Breast epithelium (tissue), 3 donors: ENCODE measurements at regions not wholly inside any gene's neighbourhood (a gene's known extent, or its start where the extent isn't known, plus 50 kb on each side); places are given as distances from the start of the nearest gene placed in this dataset.

Experiments used
- POLR2A ChIP-seq: fragments of 450-650 bp; IDR thresholded peaks from one replicate; pipeline ENCODE4 v1.6.1; 2016; ENCODE audit warnings: antibody characterized with exemption, mild to moderate bottlenecking, moderate library complexity
- TF ChIP-seq, protein P1 (sequence below), 3 donors: fragments of 450-650 bp; IDR thresholded peaks; one replicate each; pipeline ENCODE4 v1.5.1; 2016 to 2017; ENCODE audit warnings: antibody characterized with exemption in 3 of 3, mild to moderate bottlenecking in 3 of 3, moderate library complexity in 3 of 3

GRCh38 chr3:66753670-66754069 lies 244.4 kb upstream of the KBTBD8 start:
- TF ChIP-seq, protein P1, sequence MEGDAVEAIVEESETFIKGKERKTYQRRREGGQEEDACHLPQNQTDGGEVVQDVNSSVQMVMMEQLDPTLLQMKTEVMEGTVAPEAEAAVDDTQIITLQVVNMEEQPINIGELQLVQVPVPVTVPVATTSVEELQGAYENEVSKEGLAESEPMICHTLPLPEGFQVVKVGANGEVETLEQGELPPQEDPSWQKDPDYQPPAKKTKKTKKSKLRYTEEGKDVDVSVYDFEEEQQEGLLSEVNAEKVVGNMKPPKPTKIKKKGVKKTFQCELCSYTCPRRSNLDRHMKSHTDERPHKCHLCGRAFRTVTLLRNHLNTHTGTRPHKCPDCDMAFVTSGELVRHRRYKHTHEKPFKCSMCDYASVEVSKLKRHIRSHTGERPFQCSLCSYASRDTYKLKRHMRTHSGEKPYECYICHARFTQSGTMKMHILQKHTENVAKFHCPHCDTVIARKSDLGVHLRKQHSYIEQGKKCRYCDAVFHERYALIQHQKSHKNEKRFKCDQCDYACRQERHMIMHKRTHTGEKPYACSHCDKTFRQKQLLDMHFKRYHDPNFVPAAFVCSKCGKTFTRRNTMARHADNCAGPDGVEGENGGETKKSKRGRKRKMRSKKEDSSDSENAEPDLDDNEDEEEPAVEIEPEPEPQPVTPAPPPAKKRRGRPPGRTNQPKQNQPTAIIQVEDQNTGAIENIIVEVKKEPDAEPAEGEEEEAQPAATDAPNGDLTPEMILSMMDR (IDR thresholded peaks at IDR 0.05), result no peak
- TF ChIP-seq POLR2A, result no peak
